GM11168 (cell line): ENCODE measurements at regions not wholly inside any gene's neighbourhood (a gene's known extent, or its start where the extent isn't known, plus 50 kb on each side); places are given as distances from the start of the nearest gene placed in this dataset.

ENCODE experiments used
- in situ Hi-C: fragments of 300-500 bp; cut with MboI; formaldehyde crosslinking; loops from one replicate; pipeline ENCODE4 v1.12.0; 2022; ENCODE audit warnings: low sequenced_read_pairs; ENCODE audit not compliant: unreplicated experiment

- in situ Hi-C loops, result loop anchor here (25.0 kb wide), 1 partner anchor 557 kb away; no protein-coding TSS in a partner anchor
Measured at GRCh38 chr10:60669501-60669900, 108.8 kb upstream of the CDK1 start.

GRCh38 chr10:60666221-60666620 is 112.1 kb upstream of the CDK1 start:
- in situ Hi-C loops, result loop anchor here (25.0 kb wide), 1 partner anchor 554 kb away; no protein-coding TSS in a partner anchor

GRCh38 chr10:60664859-60665258 is 113.4 kb upstream of the CDK1 start:
- in situ Hi-C loops, result loop anchor here (25.0 kb wide), 1 partner anchor 553 kb away; no protein-coding TSS in a partner anchor

GRCh38 chr10:60663850-60664249 is 114.4 kb upstream of the CDK1 start:
- in situ Hi-C loops, result loop anchor here (25.0 kb wide), 1 partner anchor 552 kb away; no protein-coding TSS in a partner anchor

- in situ Hi-C loops, result loop anchor here (25.0 kb wide), 1 partner anchor 551 kb away; no protein-coding TSS in a partner anchor
Measured at GRCh38 chr10:60662917-60663614, 115.2 kb upstream of the CDK1 start.

GRCh38 chr10:60661637-60662036 is 116.6 kb upstream of the CDK1 start:
- in situ Hi-C loops, result loop anchor here (25.0 kb wide), 1 partner anchor 549 kb away; no protein-coding TSS in a partner anchor

- in situ Hi-C loops, result loop anchor here (25.0 kb wide), 1 partner anchor 548 kb away; no protein-coding TSS in a partner anchor
Measured at GRCh38 chr10:60660625-60661024, 117.7 kb upstream of the CDK1 start.

GRCh38 chr10:60654813-60655464 is 123.3 kb upstream of the CDK1 start:
- in situ Hi-C loops, result loop anchor here (25.0 kb wide), 1 partner anchor 543 kb away; no protein-coding TSS in a partner anchor

- in situ Hi-C loops, result loop anchor here (25.0 kb wide), 1 partner anchor 540 kb away; no protein-coding TSS in a partner anchor
Measured at GRCh38 chr10:60652628-60653027, 125.7 kb upstream of the CDK1 start.

- in situ Hi-C loops, result loop anchor here (25.0 kb wide), 1 partner anchor 538 kb away; no protein-coding TSS in a partner anchor
Measured at GRCh38 chr10:60650378-60650800, 127.9 kb upstream of the CDK1 start.

- in situ Hi-C loops, result loop anchor here (25.0 kb wide), 1 partner anchor 537 kb away; no protein-coding TSS in a partner anchor
Measured at GRCh38 chr10:60649485-60650377, 128.5 kb upstream of the CDK1 start.

- in situ Hi-C loops, result no loop called here
Measured at GRCh38 chr10:60648761-60649160, 129.5 kb upstream of the CDK1 start.

- in situ Hi-C loops, result no loop called here
Measured at GRCh38 chr10:60646966-60647796, 131.1 kb upstream of the CDK1 start.

GRCh38 chr10:60645980-60646379 is 132.3 kb upstream of the CDK1 start:
- in situ Hi-C loops, result no loop called here

GRCh38 chr10:60644436-60645130 is 133.7 kb upstream of the CDK1 start:
- in situ Hi-C loops, result no loop called here

- in situ Hi-C loops, result no loop called here
Measured at GRCh38 chr10:60643874-60644273, 134.4 kb upstream of the CDK1 start.

GRCh38 chr10:60629332-60629731 is 148.9 kb upstream of the CDK1 start:
- in situ Hi-C loops, result no loop called here
